CD14-positive monocyte (primary cell): ENCODE measurements at regions not wholly inside any gene's neighbourhood (a gene's known extent, or its start where the extent isn't known, plus 50 kb on each side); places are given as distances from the start of the nearest gene placed in this dataset.

ENCODE experiments used
- DNase-seq, 3 donors: peaks; one replicate each; pipeline ENCODE4 v3.0.0-alpha.2; 2011 to 2022
- H2AFZ ChIP-seq: 2 replicates; pipeline ENCODE4 v1.6.0; 2012; ENCODE audit warnings: mild to moderate bottlenecking, low read depth, low read length, inconsistent platforms; ENCODE audit not compliant: insufficient read depth, poor library complexity, severe bottlenecking
- H3K27ac ChIP-seq, 2 donors: 1 replicate in 1 of 2; 2 replicates in 1 of 2; pipeline ENCODE4 v1.5.1; 2012 to 2013; ENCODE audit warnings: low read length in 2 of 2, control low read depth in 1 of 2, inconsistent platforms in 1 of 2, low read depth in 1 of 2, mild to moderate bottlenecking in 1 of 2
- H3K27me3 ChIP-seq, 2 donors: one replicate each; pipeline versions ENCODE4 v1.6.0 to v1.6.1; 2011 to 2013; ENCODE audit warnings: low read length in 2 of 2; ENCODE audit not compliant: control insufficient read depth in 2 of 2, insufficient read depth in 2 of 2
- H3K36me3 ChIP-seq, 2 donors: replicated peaks in 1 of 2; 1 replicate in 1 of 2; 2 replicates in 1 of 2; pipeline versions ENCODE4 v1.5.1 to v1.6.1; 2012 to 2013; ENCODE audit warnings: low read length in 2 of 2, control low read depth in 1 of 2, inconsistent platforms in 1 of 2, mild to moderate bottlenecking in 1 of 2; ENCODE audit not compliant: insufficient read depth in 2 of 2, control insufficient read depth in 1 of 2
- H3K4me1 ChIP-seq, 2 donors: 1 replicate in 1 of 2; 2 replicates in 1 of 2; pipeline versions ENCODE4 v1.5.1 to v1.6.1; 2012 to 2013; ENCODE audit warnings: low read length in 2 of 2, control low read depth in 1 of 2, inconsistent platforms in 1 of 2, mild to moderate bottlenecking in 1 of 2, moderate library complexity in 1 of 2; ENCODE audit not compliant: insufficient read depth in 2 of 2, control insufficient read depth in 1 of 2
- H3K4me2 ChIP-seq: replicated peaks from 2 replicates; pipeline ENCODE3; 2012; ENCODE audit warnings: low read length, moderate library complexity, mild to moderate bottlenecking; ENCODE audit not compliant: poor library complexity, severe bottlenecking; ENCODE audit errors: extremely low read depth
- H3K4me3 ChIP-seq, 3 experiments: fragments of 200-600 bp in 1 of 3; sonication (generic) in 1 of 3; replicated peaks in 1 of 3; 1 replicate in 2 of 3; 2 replicates in 1 of 3; pipeline ENCODE4 v1.5.1; 2011 to 2013; ENCODE audit warnings: low read length in 3 of 3, mild to moderate bottlenecking in 3 of 3, control low read depth in 2 of 3, low read depth in 2 of 3, inconsistent platforms in 1 of 3, moderate library complexity in 1 of 3
- H3K79me2 ChIP-seq: 2 replicates; pipeline ENCODE4 v1.6.0; 2012; ENCODE audit warnings: mild to moderate bottlenecking, control low read depth, inconsistent platforms, low read length, moderate library complexity; ENCODE audit not compliant: insufficient read depth
- H3K9ac ChIP-seq: 2 replicates; pipeline ENCODE4 v1.6.0; 2017; ENCODE audit warnings: low read length, mild to moderate bottlenecking; ENCODE audit not compliant: insufficient read depth, poor library complexity, severe bottlenecking
- H3K9me3 ChIP-seq, 2 donors: replicated peaks in 1 of 2; 1 replicate in 1 of 2; 2 replicates in 1 of 2; pipeline versions ENCODE4 v1.5.1 to v1.6.1; 2012 to 2013; ENCODE audit warnings: low read length in 2 of 2, control low read depth in 1 of 2; ENCODE audit not compliant: control insufficient read depth in 1 of 2, insufficient read depth in 1 of 2
- H4K20me1 ChIP-seq: 2 replicates; pipeline ENCODE4 v1.6.0; 2012; ENCODE audit warnings: mild to moderate bottlenecking, low read length, control low read depth, moderate library complexity; ENCODE audit not compliant: insufficient read depth
- H3K27ac Mint-ChIP-seq, 7 donors: one replicate each; pipeline ENCODE4 v1.8.0; 2020; ENCODE audit warnings: mild to moderate bottlenecking in 7 of 7, mixed read lengths in 7 of 7, moderate library complexity in 6 of 7, inconsistent platforms in 2 of 7
- H3K27me3 Mint-ChIP-seq, 3 donors: one replicate each; pipeline ENCODE4 v1.8.0; 2021 to 2022; ENCODE audit warnings: low read depth in 3 of 3, mild to moderate bottlenecking in 3 of 3, mixed read lengths in 3 of 3, moderate library complexity in 3 of 3, inconsistent platforms in 1 of 3
- H3K36me3 Mint-ChIP-seq, 2 donors: one replicate each; pipeline ENCODE4 v1.8.0; 2020; ENCODE audit warnings: mixed read lengths in 2 of 2, inconsistent platforms in 1 of 2, mild to moderate bottlenecking in 1 of 2
- H3K4me1 Mint-ChIP-seq: one replicate; pipeline ENCODE4 v1.8.0; 2020; ENCODE audit warnings: mild to moderate bottlenecking, mixed read lengths
- H3K4me3 Mint-ChIP-seq, 2 donors: one replicate each; pipeline ENCODE4 v1.8.0; 2020; ENCODE audit warnings: mild to moderate bottlenecking in 2 of 2, mixed read lengths in 2 of 2, moderate library complexity in 1 of 2
- H3K9me3 Mint-ChIP-seq, 7 donors: one replicate each; pipeline ENCODE4 v1.8.0; 2020 to 2022; ENCODE audit warnings: mixed read lengths in 7 of 7, mild to moderate bottlenecking in 6 of 7, moderate library complexity in 6 of 7, inconsistent platforms in 2 of 7
- WGBS: methylation state at CpG from one replicate; pipeline ENCODE4 v1.1.5; 2013; ENCODE audit warnings: missing lambda C conversion rate; ENCODE audit not compliant: insufficient coverage; 5-methylcytosine and 5-hydroxymethylcytosine counted together
- intact Hi-C, 2 donors: fragments of 100-400 bp; cut with micrococcal nuclease; formaldehyde crosslinking; loops; one replicate each; pipeline versions ENCODE4 v1.15.0 to v1.15.1; 2023
- TF ChIP-seq, protein P1 (sequence below): fragments of 200-600 bp; IDR thresholded peaks from one replicate; pipeline ENCODE4 v1.8.0; 2022; ENCODE audit warnings: antibody characterized with exemption, mild to moderate bottlenecking

DNA sequence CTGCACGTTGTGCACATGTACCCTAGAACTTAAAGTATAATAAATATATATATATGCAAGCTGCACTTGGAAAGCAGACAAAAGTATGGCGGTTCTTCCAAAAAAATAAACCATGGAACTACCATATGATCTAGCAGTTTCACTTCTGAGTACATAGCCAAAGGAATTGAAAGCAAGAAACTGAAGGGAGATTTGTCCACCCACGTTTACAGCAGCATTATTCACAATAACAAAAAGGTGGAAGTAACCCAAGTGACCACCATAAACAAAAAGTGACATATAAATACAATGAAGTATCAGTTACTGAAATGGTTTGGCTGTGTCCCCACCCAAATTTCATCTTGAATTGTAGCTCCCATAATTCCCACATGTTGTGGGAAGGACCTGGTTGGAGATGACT, 525.3 kb upstream of the CELF2 start:
- no peak overlapping the region for H3K4me3 ChIP-seq
- WGBS = no CpG with 5 or more reads among the region's 3 CpGs
- no peak overlapping the region for H3K27ac ChIP-seq
- TF ChIP-seq, protein P1, sequence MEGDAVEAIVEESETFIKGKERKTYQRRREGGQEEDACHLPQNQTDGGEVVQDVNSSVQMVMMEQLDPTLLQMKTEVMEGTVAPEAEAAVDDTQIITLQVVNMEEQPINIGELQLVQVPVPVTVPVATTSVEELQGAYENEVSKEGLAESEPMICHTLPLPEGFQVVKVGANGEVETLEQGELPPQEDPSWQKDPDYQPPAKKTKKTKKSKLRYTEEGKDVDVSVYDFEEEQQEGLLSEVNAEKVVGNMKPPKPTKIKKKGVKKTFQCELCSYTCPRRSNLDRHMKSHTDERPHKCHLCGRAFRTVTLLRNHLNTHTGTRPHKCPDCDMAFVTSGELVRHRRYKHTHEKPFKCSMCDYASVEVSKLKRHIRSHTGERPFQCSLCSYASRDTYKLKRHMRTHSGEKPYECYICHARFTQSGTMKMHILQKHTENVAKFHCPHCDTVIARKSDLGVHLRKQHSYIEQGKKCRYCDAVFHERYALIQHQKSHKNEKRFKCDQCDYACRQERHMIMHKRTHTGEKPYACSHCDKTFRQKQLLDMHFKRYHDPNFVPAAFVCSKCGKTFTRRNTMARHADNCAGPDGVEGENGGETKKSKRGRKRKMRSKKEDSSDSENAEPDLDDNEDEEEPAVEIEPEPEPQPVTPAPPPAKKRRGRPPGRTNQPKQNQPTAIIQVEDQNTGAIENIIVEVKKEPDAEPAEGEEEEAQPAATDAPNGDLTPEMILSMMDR = no peak
- no peaks in the 10 kb centered on the region for H3K27me3 ChIP-seq
- H3K36me3 ChIP-seq = no peaks in the 10 kb centered on the region
- no peaks in the 10 kb centered on the region for H3K4me1 ChIP-seq
- no peaks in the 10 kb centered on the region for H3K4me1 Mint-ChIP-seq
- H3K27me3 Mint-ChIP-seq = peaks cover 0 to 6% (median 0%) of the 10 kb centered on the region in 3 donors
- no peaks in the 10 kb centered on the region for H4K20me1 ChIP-seq
- no peak for DNase-seq
- intact Hi-C loops = no loop called here
- no peak overlapping the region for H2AFZ ChIP-seq
- no peaks in the 10 kb centered on the region for H3K9me3 ChIP-seq
- no peaks in the 10 kb centered on the region for H3K36me3 Mint-ChIP-seq
- H3K4me3 Mint-ChIP-seq = no peak overlapping the region
- H3K9ac ChIP-seq = no peak overlapping the region
- H3K79me2 ChIP-seq = no peaks in the 10 kb centered on the region
- H3K27ac Mint-ChIP-seq = no peak overlapping the region
- H3K9me3 Mint-ChIP-seq = peaks cover 0 to 13% (median 5%) of the 10 kb centered on the region in 7 donors
- H3K4me2 ChIP-seq = no peak overlapping the region

DNA sequence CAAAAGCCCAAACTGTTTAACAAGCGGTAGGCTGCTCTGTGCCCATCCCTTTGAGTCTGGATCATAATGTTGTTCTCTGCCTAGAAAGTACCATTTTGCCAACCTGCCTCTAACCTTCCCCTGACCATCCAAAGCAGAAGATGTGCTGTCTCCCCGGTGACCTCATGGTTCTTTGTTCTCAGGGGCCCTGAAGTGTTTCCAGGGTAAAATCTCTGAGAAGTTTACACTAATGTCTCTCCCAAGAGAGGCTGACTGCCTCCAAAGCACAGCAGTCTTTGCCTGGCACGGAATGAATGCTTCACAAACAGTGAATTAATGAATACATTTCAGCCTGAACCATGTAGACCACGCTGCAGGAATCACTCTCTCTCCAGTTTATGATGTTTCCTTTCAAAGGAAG, 523.8 kb upstream of the CELF2 start:
- no peak for DNase-seq
- Mint-ChIP-seq H3K36me3 (no peaks in the 10 kb centered on the region), H3K4me1 (peaks cover 4% of the 10 kb centered on the region), H3K27me3 (peaks cover 0 to 6% (median 0%) of the 10 kb centered on the region in 3 donors), H3K27ac (no peak overlapping the region), H3K4me3 (no peak overlapping the region), H3K9me3 (peaks cover 2 to 15% (median 9%) of the 10 kb centered on the region in 7 donors)
- TF ChIP-seq, protein P1 = no peak
- Histone ChIP-seq H3K27ac (no peak overlapping the region), H3K4me3 (no peak overlapping the region), H3K9ac (no peak overlapping the region), H3K36me3 (no peaks in the 10 kb centered on the region), H3K27me3 (no peaks in the 10 kb centered on the region), H3K4me1 (peaks cover 0 to 8% of the 10 kb centered on the region in 2 donors), H3K79me2 (no peaks in the 10 kb centered on the region), H3K9me3 (no peaks in the 10 kb centered on the region), H2AFZ (no peak overlapping the region), H4K20me1 (no peaks in the 10 kb centered on the region), H3K4me2 (no peak overlapping the region)
- 91% methylated on average over 3 of the region's 4 CpGs for WGBS
- intact Hi-C loops = no loop called here
